ENCODE measurements at regions not wholly inside any gene's neighbourhood (a gene's known extent, or its start where the extent isn't known, plus 50 kb on each side); places are given as distances from the start of the nearest gene placed in this dataset.

DNA sequence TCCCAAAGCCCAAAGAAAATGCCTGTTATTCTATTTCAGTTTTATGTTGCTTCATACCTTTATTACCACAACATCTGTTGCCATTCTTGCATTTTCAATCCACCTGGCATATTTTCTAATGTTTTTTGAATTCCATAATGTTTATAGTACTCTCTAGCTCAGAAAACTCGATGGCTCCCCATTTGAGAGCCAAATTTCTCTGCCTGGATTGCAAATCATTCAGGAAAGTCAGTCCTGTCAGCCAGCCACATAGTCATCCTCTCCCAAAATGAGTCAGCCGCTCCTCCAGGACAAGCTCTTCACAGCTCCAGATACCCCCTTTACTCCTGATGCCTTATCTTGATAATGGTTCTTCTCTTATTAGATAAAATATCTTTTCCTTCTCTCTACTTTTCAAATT, 78.2 kb upstream of the ADCY2 start:
- DNase-seq = no peak

DNA sequence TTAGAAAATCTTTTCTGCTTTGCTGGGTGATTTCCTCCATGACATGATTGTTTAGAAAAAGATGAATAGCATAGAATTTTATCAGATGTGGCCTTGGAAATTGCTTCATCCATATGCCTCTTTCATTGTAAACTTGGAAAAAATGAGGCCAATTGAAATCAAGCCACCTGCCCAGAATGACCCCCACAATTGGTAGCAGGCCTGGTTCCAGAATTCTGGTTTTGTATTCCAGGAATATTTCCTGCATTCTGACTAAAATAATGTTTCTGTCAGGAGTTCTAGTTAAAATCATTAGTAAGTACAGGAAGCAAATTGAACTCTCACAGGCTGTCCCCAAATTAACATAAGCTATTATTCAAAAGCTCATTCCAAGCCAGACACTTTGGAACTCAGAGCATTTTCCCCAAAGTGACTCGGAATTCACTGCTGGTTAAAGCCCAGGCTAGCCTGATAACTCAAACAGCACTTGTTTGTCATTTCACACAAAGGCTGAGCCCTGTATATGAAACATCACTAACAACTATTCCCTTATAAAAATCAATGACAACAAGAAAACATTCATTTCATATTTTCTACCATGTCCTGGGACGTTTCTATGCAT, 75.1 kb upstream of the ADCY2 start:
- no peak for DNase-seq

DNA sequence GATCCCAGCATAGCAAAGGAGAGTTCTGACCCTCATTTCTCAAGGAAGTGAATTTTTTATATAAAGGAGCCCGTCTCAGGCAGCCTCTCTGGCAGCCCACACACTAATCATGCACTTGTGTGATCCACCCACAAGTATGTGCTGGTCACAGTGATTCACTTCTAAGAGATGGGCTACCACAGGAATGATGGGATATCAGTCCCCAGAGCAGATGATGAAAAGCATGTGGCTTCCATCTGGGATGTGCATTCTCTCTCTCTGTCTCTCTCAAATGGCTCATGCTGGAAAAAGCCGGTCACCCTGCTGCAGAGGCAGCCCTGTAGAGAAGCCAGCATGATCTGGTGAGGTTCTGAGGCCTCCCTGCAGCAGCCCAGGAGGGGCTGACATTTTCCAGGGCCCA, 74.2 kb upstream of the ADCY2 start:
- DNase-seq = no peak

DNA sequence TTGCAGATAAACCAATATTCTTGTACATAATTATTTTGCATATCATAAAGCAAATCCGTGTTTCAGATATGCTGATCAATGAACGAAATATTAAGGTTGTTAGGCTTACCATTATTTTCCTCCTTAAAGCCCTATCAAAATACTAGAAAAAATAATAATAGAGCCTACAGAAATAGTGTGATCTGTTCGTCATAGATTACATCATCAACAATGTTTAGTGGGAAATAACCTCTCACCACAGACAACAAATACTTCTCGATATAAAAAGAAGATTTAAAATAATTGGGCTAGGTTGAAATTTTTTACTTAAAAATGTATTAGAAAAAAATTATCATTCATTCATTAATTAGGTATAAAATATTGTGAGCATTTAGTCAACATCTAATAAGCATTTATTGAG, 71.0 kb upstream of the ADCY2 start:
- no peak for DNase-seq

DNA sequence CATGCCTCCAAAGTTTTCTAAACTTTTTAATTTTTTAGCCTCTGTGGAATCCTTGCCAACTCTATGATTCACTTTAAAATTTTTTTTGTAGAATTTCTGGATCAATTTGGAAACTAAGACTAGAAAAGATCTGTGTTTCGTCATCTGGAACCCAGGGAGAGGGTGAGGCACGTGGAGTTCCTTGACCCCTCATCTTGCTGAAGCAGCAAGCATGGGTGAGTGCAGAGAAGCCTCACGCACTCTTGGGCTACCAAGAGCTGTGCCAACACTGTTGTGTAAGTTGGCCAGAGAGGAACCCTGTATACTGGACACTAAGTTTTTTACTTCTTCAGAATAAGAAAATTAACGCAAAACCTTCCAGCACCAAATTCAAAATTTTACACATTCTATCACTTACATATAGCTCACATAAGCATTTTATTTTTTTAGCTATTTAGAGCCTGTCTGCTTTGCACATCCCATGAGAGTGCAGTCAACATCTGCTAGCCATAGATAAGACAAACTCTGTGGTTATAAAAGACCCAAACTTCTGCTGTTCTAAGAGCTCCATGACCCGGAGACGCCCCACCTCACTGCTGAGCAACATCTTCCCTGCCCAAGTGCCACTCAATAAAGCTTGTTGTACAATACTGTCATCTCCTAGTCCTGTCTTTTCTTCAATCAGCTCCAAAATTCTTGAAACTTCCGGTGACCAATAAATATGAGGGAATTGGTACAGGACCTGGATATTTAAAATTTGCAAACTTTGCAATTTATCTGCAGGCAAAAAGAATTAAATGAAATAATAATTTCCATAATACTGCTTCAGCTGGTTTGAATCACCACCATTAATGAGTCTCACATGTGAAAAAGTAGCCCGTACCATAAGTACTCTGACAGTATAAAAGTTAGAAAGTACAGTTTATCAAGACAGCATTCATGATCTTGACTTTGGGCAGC, 69.7 kb upstream of the ADCY2 start:
- DNase-seq = no peak

DNA sequence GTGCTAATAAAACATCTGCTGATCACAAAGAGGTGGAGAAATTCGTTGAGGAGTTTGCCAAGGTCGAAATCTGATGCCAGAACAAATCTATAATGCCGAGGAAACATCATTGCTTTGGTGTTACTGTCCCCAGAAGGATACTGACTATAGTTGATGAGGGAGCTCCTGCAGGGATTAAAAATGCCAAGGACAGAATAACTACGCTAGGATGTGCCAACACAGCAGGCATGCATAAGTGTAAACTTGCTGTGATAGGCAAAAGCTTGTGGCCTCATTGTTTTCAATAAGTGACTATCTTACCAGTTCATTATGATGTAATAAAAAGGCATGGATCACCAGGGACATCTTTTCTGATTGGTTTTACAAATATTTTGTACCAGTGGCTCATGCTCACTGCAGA, 66.8 kb upstream of the ADCY2 start:
- DNase-seq = no peak

DNA sequence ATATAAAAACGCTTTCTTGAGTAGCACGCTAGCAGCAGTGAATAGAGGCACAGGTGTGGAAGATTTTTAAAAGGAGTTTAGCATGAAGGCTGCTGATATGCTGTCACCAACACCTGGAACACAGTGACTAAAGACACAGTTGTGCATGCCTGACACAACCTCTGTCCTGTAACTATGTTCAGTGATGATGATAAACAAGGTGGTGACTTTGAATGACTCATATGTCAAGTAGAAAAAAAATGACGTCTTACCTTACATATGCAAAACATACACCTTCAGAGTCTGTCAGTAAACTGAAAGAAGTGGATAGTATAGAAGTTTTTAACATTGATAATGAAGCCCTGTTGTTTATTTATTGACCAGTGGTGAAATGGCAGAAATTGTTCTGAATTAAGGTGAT, 66.2 kb upstream of the ADCY2 start:
- no peak for DNase-seq

DNA sequence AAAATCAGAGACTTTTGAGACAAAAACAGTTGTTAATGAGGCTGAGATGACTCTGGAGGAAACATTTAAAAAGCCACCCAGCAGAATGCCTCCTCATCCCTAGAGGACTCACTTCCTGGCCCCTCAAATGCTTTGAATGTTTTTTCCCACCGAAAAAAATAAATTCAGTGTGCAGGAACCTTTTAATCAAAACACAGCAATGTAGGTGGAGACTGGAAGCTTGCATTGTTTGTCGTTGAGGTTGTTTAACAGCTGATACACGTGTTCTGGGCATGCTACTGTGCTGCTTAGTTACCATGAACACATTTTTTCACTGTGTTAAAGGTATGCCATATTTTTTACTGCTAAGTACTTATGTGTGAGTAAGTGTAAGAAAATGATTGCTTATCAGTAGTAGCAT, 65.7 kb upstream of the ADCY2 start:
- DNase-seq = no peak

DNA sequence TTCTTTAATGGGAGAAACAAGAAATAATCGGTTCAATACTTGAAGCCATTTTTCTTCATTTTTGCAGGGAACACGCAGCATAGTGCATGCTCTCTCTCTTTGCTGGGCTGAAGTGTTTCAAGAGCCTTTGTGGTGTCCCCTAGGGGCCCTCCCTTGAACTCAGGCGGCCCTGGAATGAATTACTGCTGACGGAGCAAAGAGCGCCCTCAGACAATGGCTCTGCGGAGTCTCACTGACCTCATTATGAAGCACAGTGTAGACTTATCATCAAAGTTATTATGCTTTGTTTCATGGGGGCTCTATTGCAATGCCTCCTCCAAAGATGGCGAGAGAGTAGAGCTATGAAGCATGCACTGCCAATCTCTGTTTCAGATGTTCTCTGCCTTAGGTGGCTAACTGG, 64.8 kb upstream of the ADCY2 start:
- no peak for DNase-seq

All from stimulated activated CD4-positive, alpha-beta T cell treated with anti-CD3 and anti-CD28 coated beads, Interleukin-15, amount 100 ng/mL, for 24 hours (primary cell).